Ascending aorta (tissue), 2 donors: ENCODE measurements at regions not wholly inside any gene's neighbourhood (a gene's known extent, or its start where the extent isn't known, plus 50 kb on each side); places are given as distances from the start of the nearest gene placed in this dataset.

Source experiments
- DNase-seq, 2 donors: peaks; one replicate each; pipeline ENCODE4 v3.0.0-alpha.2; 2019; ENCODE audit warnings: low spot score in 2 of 2
- H3K27ac ChIP-seq, 2 donors: fragments of 200-600 bp; sonication (generic); one replicate each; pipeline ENCODE4 v1.5.1; 2016 to 2017; ENCODE audit warnings: mild to moderate bottlenecking in 1 of 2
- H3K27me3 ChIP-seq: fragments of 200-600 bp; sonication (generic); one replicate; pipeline ENCODE4 v1.5.1; 2017
- H3K36me3 ChIP-seq, 2 donors: fragments of 200-600 bp; sonication (generic); one replicate each; pipeline ENCODE4 v1.5.1; 2016
- H3K4me1 ChIP-seq, 2 donors: fragments of 200-600 bp; sonication (generic); one replicate each; pipeline ENCODE4 v1.5.1; 2016 to 2017; ENCODE audit warnings: mild to moderate bottlenecking in 1 of 2
- H3K4me3 ChIP-seq, 2 donors: fragments of 200-600 bp; sonication (generic); one replicate each; pipeline ENCODE4 v1.5.1; 2016 to 2017; ENCODE audit warnings: mild to moderate bottlenecking in 1 of 2
- H3K9me3 ChIP-seq, 2 donors: fragments of 200-600 bp; sonication (generic); one replicate each; pipeline ENCODE4 v1.5.1; 2016
- intact Hi-C: fragments of 100-400 bp; cut with DNase I; formaldehyde crosslinking; loops from one replicate; pipeline ENCODE4 v1.15.1; 2023
- TF ChIP-seq, protein P1 (sequence below), 3 experiments: fragments of 200-600 bp in 2 of 3; fragments of 450-650 bp in 1 of 3; sonication (generic) in 2 of 3; IDR thresholded peaks; one replicate each; pipeline ENCODE4 v1.5.1; 2016 to 2019; ENCODE audit warnings: antibody characterized with exemption in 3 of 3, mild to moderate bottlenecking in 1 of 3, moderate library complexity in 1 of 3

DNA sequence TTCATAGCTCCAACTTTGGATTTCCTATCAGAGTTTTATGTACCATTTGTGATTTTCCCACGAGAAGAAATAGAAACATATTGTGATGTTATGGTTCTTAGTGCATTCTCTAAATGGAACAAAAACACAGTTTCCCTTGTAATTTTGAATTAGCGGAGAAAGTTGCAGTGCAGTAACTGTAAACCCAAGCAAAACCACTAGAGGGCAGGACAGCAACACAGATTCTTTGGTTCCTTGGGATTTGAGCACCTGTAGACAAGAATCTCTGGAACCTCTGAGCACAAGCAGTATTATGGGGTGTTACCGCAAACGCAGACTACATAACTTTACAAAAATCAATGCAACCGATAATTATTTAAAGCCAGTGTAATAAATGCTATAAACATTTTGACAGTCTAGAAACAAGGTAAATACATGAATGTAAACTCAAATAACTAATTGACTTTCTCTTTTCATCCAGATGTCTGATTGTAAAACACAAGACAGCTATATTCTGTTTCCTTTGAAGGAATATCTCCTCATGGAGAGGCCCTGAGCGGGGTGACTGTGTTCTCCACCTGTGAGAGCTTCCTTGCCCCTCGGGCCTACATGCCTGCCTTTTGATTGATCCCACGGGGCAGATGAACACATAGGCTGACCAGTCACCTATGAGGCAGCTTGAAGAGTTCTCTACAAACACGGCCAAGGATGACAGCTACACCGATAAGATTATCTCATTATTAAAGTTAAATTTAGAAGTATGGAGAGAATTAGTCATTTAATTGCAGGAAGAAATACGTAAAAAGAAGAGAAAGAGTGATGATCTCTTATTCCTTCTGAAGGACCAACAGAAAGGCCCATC, 67.5 kb upstream of the COL21A1 start:
- Histone ChIP-seq H3K9me3 (no peaks in the 10 kb centered on the region), H3K4me3 (no peak overlapping the region), H3K4me1 (no peaks in the 10 kb centered on the region), H3K27me3 (no peaks in the 10 kb centered on the region), H3K36me3 (no peaks in the 10 kb centered on the region), H3K27ac (no peak overlapping the region)
- no peak for DNase-seq
- intact Hi-C loops, result no loop called here
- TF ChIP-seq, protein P1, sequence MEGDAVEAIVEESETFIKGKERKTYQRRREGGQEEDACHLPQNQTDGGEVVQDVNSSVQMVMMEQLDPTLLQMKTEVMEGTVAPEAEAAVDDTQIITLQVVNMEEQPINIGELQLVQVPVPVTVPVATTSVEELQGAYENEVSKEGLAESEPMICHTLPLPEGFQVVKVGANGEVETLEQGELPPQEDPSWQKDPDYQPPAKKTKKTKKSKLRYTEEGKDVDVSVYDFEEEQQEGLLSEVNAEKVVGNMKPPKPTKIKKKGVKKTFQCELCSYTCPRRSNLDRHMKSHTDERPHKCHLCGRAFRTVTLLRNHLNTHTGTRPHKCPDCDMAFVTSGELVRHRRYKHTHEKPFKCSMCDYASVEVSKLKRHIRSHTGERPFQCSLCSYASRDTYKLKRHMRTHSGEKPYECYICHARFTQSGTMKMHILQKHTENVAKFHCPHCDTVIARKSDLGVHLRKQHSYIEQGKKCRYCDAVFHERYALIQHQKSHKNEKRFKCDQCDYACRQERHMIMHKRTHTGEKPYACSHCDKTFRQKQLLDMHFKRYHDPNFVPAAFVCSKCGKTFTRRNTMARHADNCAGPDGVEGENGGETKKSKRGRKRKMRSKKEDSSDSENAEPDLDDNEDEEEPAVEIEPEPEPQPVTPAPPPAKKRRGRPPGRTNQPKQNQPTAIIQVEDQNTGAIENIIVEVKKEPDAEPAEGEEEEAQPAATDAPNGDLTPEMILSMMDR (IDR thresholded peaks at IDR 0.05), result peak in 2 of 3 experiments; percentile 57 to 65

DNA sequence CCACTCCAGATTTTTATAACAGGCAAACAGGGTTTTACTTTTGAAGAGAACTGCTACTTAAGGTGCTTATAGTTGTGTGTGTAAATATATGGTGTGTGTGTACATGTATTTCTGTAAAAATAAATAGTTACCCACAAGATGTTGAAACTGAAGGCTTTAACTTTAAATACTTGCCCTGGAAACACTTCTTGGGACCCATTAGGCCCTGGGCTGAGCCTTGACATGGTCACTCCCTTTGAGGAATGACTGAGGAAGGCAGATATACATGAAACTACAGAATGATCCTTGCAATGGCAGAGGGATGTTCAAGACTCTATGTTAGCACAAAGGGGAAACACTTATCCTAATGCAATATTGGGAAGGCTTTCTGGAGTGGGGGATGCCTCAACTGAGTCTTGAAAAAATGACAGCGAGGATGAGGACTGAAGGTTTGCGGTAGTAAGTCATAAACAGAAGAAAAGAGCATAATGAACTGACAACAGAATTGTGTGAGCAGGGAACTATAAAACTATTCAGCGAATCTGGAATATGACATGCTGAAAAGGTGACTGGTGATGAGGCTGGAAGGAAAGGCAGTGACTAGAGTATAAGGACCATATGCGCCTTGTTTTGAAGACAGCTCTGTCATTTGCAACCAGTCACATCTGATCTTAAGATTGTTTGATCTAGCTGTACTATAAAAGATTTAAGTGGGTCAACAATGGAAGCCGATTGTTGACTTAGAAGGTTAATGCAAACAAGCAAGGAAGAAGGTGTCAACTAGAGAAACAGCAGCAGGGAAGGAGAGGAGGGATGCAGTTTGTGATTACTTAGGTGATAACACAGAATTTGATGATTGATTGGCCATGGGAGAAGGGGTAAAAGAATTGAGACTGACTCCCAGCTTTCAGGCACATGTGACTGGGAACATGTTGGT, 64.4 kb upstream of the COL21A1 start:
- H3K9me3 ChIP-seq, result no peaks in the 10 kb centered on the region
- no peaks in the 10 kb centered on the region for H3K36me3 ChIP-seq
- H3K27ac ChIP-seq, result no peak overlapping the region
- no peaks in the 10 kb centered on the region for H3K4me1 ChIP-seq
- TF ChIP-seq, protein P1 (IDR thresholded peaks at IDR 0.05), result no peak
- H3K4me3 ChIP-seq, result no peak overlapping the region
- H3K27me3 ChIP-seq, result no peaks in the 10 kb centered on the region
- DNase-seq, result no peak
- intact Hi-C loops, result no loop called here

DNA sequence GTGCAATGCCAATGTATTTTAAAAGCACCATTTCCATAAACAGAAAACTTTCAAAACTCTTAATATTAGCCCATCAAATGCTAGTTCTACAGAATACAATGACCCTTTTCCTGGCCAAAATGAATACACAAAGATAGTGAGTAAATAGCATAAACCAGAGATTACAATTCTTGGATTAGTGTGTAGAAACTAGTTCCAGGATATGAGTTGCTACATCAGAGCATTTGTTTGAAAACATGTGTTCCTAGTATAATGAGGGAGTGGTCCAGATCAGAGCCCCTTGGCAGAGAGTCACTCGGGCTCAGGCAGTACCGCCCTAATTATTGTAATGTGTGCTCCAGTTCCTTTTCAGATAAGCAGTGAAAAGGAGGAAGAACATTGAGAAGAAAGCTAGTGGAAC, 63.7 kb upstream of the COL21A1 start:
- Histone ChIP-seq H3K9me3 (no peaks in the 10 kb centered on the region), H3K4me1 (no peaks in the 10 kb centered on the region), H3K27me3 (no peaks in the 10 kb centered on the region), H3K4me3 (no peak overlapping the region), H3K36me3 (no peaks in the 10 kb centered on the region), H3K27ac (no peak overlapping the region)
- DNase-seq, result no peak
- TF ChIP-seq, protein P1 (IDR thresholded peaks at IDR 0.05), result no peak
- intact Hi-C loops, result no loop called here

DNA sequence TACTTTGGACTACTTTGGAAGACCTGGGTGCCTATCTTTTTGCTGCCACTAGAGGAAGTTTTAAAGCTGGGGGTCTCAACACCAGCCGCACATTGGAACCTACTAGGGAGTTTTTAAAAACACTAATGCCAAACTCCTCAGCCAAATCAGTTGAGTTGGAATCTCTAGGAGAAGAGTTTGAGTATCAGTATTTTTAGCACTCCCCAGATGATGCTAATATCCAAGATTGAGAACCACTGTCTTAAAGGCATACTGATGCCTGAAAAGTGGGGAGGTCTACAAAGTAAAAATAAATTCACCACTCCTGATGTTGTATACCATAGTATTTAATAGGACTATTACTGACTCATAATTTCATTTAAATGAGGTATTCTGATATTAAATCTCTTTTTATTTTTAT, 62.9 kb upstream of the COL21A1 start:
- no peak overlapping the region for H3K27ac ChIP-seq
- no peak overlapping the region for H3K4me3 ChIP-seq
- H3K27me3 ChIP-seq, result no peaks in the 10 kb centered on the region
- TF ChIP-seq, protein P1 (IDR thresholded peaks at IDR 0.05), result no peak
- no peaks in the 10 kb centered on the region for H3K9me3 ChIP-seq
- no peaks in the 10 kb centered on the region for H3K36me3 ChIP-seq
- no peaks in the 10 kb centered on the region for H3K4me1 ChIP-seq
- no peak for DNase-seq
- intact Hi-C loops, result no loop called here

DNA sequence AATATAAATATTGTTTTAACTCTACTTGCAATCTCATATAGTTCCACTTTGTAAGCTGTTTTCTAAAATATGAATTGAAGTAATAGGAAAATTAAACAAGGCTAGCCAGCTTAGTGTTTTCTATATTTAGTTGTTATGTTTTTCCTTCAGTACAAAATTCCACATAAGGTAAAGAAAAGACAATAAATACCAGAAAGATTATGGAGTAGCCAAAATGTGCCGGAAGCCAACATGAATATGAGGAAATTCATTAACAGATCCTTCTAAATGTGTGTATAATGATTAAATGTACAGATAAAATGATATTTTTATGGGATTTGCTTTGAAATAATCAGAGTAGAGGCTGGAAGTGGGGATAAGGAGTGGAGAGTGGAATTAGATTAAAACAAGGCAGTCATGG, 52.5 kb upstream of the COL21A1 start:
- Histone ChIP-seq H3K4me1 (no peaks in the 10 kb centered on the region), H3K27ac (no peak overlapping the region)

More for the DNA sequence above, 52.5 kb upstream of the COL21A1 start:
- H3K36me3 ChIP-seq, result no peaks in the 10 kb centered on the region
- no peaks in the 10 kb centered on the region for H3K27me3 ChIP-seq
- no peaks in the 10 kb centered on the region for H3K9me3 ChIP-seq
- no peak for DNase-seq
- H3K4me3 ChIP-seq, result no peak overlapping the region
- intact Hi-C loops, result no loop called here
- TF ChIP-seq, protein P1 (IDR thresholded peaks at IDR 0.05), result no peak
